Mucosa of descending colon (tissue), 3 donors: ENCODE measurements at regions not wholly inside any gene's neighbourhood (a gene's known extent, or its start where the extent isn't known, plus 50 kb on each side); places are given as distances from the start of the nearest gene placed in this dataset.
A peak's percentile ranks its signal among the peaks of the same experiment; 100 is the strongest.

Source experiments
- ATAC-seq: fragments of 200-7000 bp; cut with Tn5 transposase; one replicate; pipeline ENCODE4 v1.9.1; 2020; ENCODE audit warnings: mild to moderate bottlenecking, moderate library complexity
- DNase-seq, 3 donors: peaks; one replicate each; pipeline ENCODE4 v3.0.0-alpha.2; 2020
- H3K36me3 ChIP-seq: fragments of 200-600 bp; one replicate; pipeline ENCODE4 v1.8.0; 2021; ENCODE audit warnings: low read depth, mild to moderate bottlenecking
- H3K4me1 ChIP-seq: fragments of 200-600 bp; one replicate; pipeline ENCODE4 v1.8.0; 2021; ENCODE audit warnings: low read depth, mild to moderate bottlenecking
- H3K4me3 ChIP-seq: fragments of 200-600 bp; one replicate; pipeline ENCODE4 v1.8.0; 2021; ENCODE audit warnings: mild to moderate bottlenecking
- H3K9me3 ChIP-seq: fragments of 200-600 bp; one replicate; pipeline ENCODE4 v1.8.0; 2021; ENCODE audit warnings: mild to moderate bottlenecking
- intact Hi-C, 2 donors: fragments of 100-400 bp; cut with DNase I in 1 of 2; cut with micrococcal nuclease in 1 of 2; formaldehyde crosslinking; loops; one replicate each; pipeline versions ENCODE4 v1.11.0 to v1.11.1; 2022; cut with DNase I, micrococcal nuclease
- TF ChIP-seq, protein P1 (sequence below): fragments of 200-600 bp; IDR thresholded peaks from one replicate; pipeline ENCODE4 v1.8.0; 2022; ENCODE audit warnings: antibody characterized with exemption, mild to moderate bottlenecking
- donor health status: DM: no; HTN: no; CAD: no; lungs with moderate emphysema.
- donor health status: DM: no; HTN: no; CAD: no.
- donor health status: DM: no; HTN: yes; CAD: no.

DNA sequence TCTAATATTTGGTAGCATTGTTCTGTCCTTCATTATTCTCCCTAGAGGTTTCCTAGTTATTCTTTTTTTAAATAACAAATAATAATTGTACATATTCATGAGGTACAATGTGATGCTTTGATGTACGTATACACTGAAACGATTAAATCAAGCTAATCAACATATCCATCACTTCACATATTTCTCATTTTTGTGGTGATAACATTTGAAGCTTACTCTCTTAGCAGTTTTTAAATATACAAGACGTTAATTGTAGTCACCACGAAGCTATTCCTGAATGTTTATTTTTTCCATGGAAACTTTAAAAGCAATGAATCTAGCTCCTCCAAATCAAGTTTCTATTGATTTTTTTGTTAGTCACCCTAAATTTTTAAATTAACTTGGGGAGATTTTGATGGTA lies 81.1 kb upstream of the PRNP start:
- intact Hi-C loops, result loop anchor here in 1 of 2 donors (5.0 kb wide), 1 partner anchor 117 kb away; the partner anchor contains the start of gene PRND
- Histone ChIP-seq H3K4me1 (no peaks in the 10 kb centered on the region), H3K9me3 (no peaks in the 10 kb centered on the region), H3K4me3 (no peak overlapping the region), H3K36me3 (no peaks in the 10 kb centered on the region)
- TF ChIP-seq, protein P1, sequence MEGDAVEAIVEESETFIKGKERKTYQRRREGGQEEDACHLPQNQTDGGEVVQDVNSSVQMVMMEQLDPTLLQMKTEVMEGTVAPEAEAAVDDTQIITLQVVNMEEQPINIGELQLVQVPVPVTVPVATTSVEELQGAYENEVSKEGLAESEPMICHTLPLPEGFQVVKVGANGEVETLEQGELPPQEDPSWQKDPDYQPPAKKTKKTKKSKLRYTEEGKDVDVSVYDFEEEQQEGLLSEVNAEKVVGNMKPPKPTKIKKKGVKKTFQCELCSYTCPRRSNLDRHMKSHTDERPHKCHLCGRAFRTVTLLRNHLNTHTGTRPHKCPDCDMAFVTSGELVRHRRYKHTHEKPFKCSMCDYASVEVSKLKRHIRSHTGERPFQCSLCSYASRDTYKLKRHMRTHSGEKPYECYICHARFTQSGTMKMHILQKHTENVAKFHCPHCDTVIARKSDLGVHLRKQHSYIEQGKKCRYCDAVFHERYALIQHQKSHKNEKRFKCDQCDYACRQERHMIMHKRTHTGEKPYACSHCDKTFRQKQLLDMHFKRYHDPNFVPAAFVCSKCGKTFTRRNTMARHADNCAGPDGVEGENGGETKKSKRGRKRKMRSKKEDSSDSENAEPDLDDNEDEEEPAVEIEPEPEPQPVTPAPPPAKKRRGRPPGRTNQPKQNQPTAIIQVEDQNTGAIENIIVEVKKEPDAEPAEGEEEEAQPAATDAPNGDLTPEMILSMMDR, result no peak
- no peak for DNase-seq
- no peak for ATAC-seq

DNA sequence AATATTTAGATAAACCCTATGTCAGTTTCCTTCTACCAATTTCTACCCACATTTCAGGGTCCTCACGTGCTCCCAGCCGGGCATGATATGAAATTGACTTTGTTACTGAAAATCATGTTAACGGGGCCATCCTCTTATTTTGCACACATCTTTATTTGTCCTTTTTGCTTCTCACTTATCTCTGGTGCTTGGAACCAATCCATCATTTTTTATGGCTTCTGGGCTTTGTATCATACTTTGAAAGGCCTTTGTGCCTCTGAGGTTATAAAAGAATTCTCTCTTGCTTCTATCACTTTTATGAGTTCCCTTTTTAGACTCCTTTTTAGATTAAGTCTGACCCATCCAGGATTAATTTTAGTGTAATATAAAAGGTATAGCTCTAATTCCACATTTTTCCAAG lies 81.7 kb upstream of the PRNP start:
- DNase-seq, result no peak

DNA sequence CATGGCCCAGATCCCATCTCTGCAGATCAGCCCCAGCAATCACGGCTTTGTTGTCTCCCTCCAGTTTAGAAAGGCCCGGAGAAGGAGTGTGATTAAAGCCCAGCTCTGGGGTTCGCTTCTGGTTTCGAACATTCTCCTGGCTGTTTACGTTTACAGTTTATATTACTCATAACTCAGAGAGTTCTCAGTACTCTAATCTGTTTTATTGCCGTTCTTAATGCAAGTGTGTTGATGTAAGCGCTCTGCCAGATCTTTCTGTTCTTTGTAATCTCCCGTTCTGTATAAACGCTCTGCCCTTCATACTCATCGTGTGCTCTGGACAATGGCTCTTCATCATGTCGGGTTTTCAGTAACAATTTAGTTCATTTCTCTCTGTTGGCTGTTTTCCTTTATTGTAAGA lies 82.5 kb upstream of the PRNP start:
- no peak for DNase-seq
- intact Hi-C loops, result no loop called here
- Histone ChIP-seq H3K4me3 (no peak overlapping the region), H3K9me3 (no peaks in the 10 kb centered on the region), H3K36me3 (no peaks in the 10 kb centered on the region), H3K4me1 (no peaks in the 10 kb centered on the region)
- TF ChIP-seq, protein P1, result no peak
- ATAC-seq, result peak; percentile 46

More for the DNA sequence above, 81.7 kb upstream of the PRNP start:
- Histone ChIP-seq H3K9me3 (no peaks in the 10 kb centered on the region), H3K36me3 (no peaks in the 10 kb centered on the region), H3K4me3 (no peak overlapping the region), H3K4me1 (no peaks in the 10 kb centered on the region)
- TF ChIP-seq, protein P1, result no peak
- intact Hi-C loops, result no loop called here
- no peak for ATAC-seq

DNA sequence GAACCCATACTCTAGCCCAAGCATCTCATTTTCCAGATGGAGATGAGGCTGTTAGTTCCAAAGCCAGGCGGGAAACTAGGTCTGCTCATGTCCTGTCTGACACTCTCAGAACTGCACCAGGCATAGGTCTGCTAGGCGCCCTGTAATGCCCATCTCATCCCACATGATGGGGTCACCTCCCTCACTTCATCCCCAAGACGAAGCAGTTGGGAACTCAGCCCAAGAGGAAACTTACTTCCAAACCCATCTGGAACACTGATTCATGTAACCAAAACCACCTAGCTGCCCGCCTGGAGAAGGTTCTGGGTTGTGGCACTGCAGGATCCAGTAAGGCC lies 84.0 kb upstream of the PRNP start:
- no peak for DNase-seq
- intact Hi-C loops, result no loop called here
- H3K36me3 ChIP-seq, result no peaks in the 10 kb centered on the region

DNA sequence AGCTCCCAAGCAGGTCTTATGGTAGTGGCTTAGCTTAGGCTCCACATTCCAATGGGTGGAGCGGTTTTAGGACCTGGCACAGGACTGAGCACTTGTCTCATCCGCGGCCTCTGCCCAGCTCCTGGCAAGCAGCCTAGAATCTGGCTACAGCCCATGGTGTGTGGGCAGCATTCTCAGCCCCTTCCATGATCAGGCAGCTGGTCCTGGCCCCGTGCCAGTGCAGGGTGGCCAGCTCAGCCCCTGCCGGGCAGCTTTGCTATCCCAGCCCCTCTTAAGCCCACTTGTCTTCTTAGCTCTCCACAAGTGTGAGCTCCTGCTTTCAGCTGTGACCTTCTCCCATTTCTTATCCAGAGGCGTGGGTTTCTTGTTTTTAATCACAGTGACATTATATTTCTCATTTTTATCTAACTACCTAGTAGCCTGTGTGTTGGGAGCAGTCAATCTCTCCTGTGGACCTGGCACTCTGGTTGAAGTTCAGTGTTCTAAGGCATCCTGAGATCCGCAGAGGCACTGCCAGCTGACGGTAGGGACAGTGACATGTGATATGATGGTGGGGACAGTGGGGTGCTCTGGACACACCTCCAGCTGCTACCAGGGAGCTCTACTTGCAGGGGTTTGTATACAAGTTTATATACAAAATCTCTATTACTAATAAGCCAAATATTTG lies 84.5 kb upstream of the PRNP start:
- ATAC-seq (no peak), DNase-seq (peak in 1 of 3 donors; percentile 35)
- no peaks in the 10 kb centered on the region for H3K4me1 ChIP-seq
- no peaks in the 10 kb centered on the region for H3K36me3 ChIP-seq
- H3K4me3 ChIP-seq, result no peak overlapping the region
- TF ChIP-seq, protein P1, result no peak
- H3K9me3 ChIP-seq, result no peaks in the 10 kb centered on the region
- intact Hi-C loops, result no loop called here

More for the DNA sequence above, 84.0 kb upstream of the PRNP start:
- no peak for ATAC-seq
- no peaks in the 10 kb centered on the region for H3K4me1 ChIP-seq
- TF ChIP-seq, protein P1, result no peak
- H3K4me3 ChIP-seq, result no peak overlapping the region
- no peaks in the 10 kb centered on the region for H3K9me3 ChIP-seq
